Hepatocyte (in vitro differentiated cells): ENCODE measurements at regions not wholly inside any gene's neighbourhood (a gene's known extent, or its start where the extent isn't known, plus 50 kb on each side); places are given as distances from the start of the nearest gene placed in this dataset.

Experiments used
- EZH2phosphoT487 ChIP-seq: fragments of 200-600 bp; sonication (generic); IDR thresholded peaks from one replicate; pipeline ENCODE4 v1.6.1; 2018; ENCODE audit warnings: antibody characterized with exemption, mild to moderate bottlenecking, low read depth, moderate library complexity; ENCODE audit not compliant: unreplicated experiment, severe bottlenecking
- TF ChIP-seq, protein P1 (sequence below): fragments of 200-600 bp; sonication (generic); IDR thresholded peaks from 2 replicates; pipeline ENCODE4 v1.5.1; 2016; ENCODE audit warnings: antibody characterized with exemption, mild to moderate bottlenecking; ENCODE audit not compliant: poor library complexity

DNA sequence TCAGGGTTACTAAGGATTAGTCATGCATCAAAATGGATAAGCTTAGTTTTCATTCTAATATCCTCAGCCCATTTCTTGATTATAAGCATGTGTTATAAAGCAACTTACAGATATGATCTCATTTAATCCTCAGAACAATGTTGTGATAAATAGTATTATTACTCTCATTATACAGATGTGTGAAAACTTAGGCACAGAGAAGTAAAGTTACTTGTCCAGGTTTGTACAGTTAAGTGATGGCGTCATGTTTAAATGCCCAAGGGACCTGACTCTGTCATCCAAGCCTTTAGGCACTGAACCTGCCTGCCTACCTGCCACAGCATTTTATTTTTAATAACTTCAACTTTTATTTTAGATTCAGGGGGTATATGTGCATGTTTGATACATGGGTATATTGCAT lies 472.9 kb upstream of the SEMA6D start:
- TF ChIP-seq, protein P1, sequence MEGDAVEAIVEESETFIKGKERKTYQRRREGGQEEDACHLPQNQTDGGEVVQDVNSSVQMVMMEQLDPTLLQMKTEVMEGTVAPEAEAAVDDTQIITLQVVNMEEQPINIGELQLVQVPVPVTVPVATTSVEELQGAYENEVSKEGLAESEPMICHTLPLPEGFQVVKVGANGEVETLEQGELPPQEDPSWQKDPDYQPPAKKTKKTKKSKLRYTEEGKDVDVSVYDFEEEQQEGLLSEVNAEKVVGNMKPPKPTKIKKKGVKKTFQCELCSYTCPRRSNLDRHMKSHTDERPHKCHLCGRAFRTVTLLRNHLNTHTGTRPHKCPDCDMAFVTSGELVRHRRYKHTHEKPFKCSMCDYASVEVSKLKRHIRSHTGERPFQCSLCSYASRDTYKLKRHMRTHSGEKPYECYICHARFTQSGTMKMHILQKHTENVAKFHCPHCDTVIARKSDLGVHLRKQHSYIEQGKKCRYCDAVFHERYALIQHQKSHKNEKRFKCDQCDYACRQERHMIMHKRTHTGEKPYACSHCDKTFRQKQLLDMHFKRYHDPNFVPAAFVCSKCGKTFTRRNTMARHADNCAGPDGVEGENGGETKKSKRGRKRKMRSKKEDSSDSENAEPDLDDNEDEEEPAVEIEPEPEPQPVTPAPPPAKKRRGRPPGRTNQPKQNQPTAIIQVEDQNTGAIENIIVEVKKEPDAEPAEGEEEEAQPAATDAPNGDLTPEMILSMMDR = no peak
- TF ChIP-seq EZH2phosphoT487 = no peak
